Fibroblast of the aortic adventitia (primary cell): ENCODE measurements at regions not wholly inside any gene's neighbourhood (a gene's known extent, or its start where the extent isn't known, plus 50 kb on each side); places are given as distances from the start of the nearest gene placed in this dataset.

ENCODE experiments used
- DNase-seq: peaks from one replicate; pipeline ENCODE4 v3.0.0-alpha.2; 2010; ENCODE audit warnings: low read depth
- H3K4me3 ChIP-seq: 2 replicates; pipeline ENCODE4 v1.5.1; 2011; ENCODE audit warnings: low read depth, mild to moderate bottlenecking, control low read depth, low read length, moderate library complexity
- CTCF ChIP-seq: IDR thresholded peaks from 2 replicates; pipeline ENCODE4 v1.5.1; 2011; ENCODE audit warnings: mild to moderate bottlenecking, low read length, control low read depth, inconsistent platforms; ENCODE audit not compliant: insufficient read depth

- no peak for TF ChIP-seq CTCF
- H3K4me3 ChIP-seq, result no peak overlapping the region
- DNase-seq, result no peak
These were observed 390.9 kb downstream of the PBX1 start for GRCh38 chr1:164949771-164950471.

GRCh38 chr1:164948101-164948500, 389.1 kb downstream of the PBX1 start:
- no peak overlapping the region for H3K4me3 ChIP-seq
- DNase-seq, result no peak
- TF ChIP-seq CTCF, result no peak

GRCh38 chr1:164937291-164937690, 378.3 kb downstream of the PBX1 start:
- no peak for DNase-seq
- no peak for TF ChIP-seq CTCF
- H3K4me3 ChIP-seq, result no peak overlapping the region

GRCh38 chr1:164932580-164932979, 373.6 kb downstream of the PBX1 start:
- H3K4me3 ChIP-seq, result no peak overlapping the region
- DNase-seq, result no peak
- no peak for TF ChIP-seq CTCF

GRCh38 chr1:164930833-164931232, 371.8 kb downstream of the PBX1 start:
- no peak overlapping the region for H3K4me3 ChIP-seq
- no peak for TF ChIP-seq CTCF
- DNase-seq, result no peak

GRCh38 chr1:164930241-164930640, 371.3 kb downstream of the PBX1 start:
- H3K4me3 ChIP-seq, result no peak overlapping the region
- TF ChIP-seq CTCF, result no peak
- no peak for DNase-seq

GRCh38 chr1:164928232-164928812, 369.3 kb downstream of the PBX1 start:
- no peak for TF ChIP-seq CTCF
- DNase-seq, result no peak
- H3K4me3 ChIP-seq, result no peak overlapping the region
